Astrocyte (in vitro differentiated cells and primary cell): ENCODE measurements at regions not wholly inside any gene's neighbourhood (a gene's known extent, or its start where the extent isn't known, plus 50 kb on each side); places are given as distances from the start of the nearest gene placed in this dataset.

Experiments used
- DNase-seq: peaks from one replicate; pipeline ENCODE4 v3.0.0-alpha.2; 2010; ENCODE audit warnings: low read depth
- FAIRE-seq: peaks from 2 replicates; lab custom pipeline; 2011; peaks lifted over from hg19 to GRCh38; lab: Jason Lieb, UNC
- H2AFZ ChIP-seq: 2 replicates; pipeline ENCODE4 v1.6.0; 2012; ENCODE audit warnings: low read depth, low read length, inconsistent platforms
- H3K27ac ChIP-seq: 2 replicates; pipeline ENCODE4 v1.5.1; 2011; ENCODE audit warnings: low read depth, low read length, inconsistent platforms
- H3K27me3 ChIP-seq: 2 replicates; pipeline ENCODE4 v1.6.0; 2011; ENCODE audit warnings: low read length, inconsistent platforms; ENCODE audit not compliant: insufficient read depth
- H3K36me3 ChIP-seq: 2 replicates; pipeline ENCODE4 v1.5.1; 2011; ENCODE audit warnings: low read length, inconsistent platforms; ENCODE audit not compliant: insufficient read depth
- H3K4me1 ChIP-seq: 2 replicates; pipeline ENCODE4 v1.5.1; 2011; ENCODE audit warnings: low read length, inconsistent platforms; ENCODE audit not compliant: insufficient read depth
- H3K4me2 ChIP-seq: 2 replicates; pipeline ENCODE4 v1.6.0; 2012; ENCODE audit warnings: low read length, inconsistent platforms
- H3K4me3 ChIP-seq: 2 replicates; pipeline ENCODE4 v1.5.1; 2011; ENCODE audit warnings: low read depth, mild to moderate bottlenecking, low read length, inconsistent platforms; ENCODE audit not compliant: insufficient read depth
- H3K79me2 ChIP-seq: 2 replicates; pipeline ENCODE4 v1.6.0; 2012; ENCODE audit warnings: mild to moderate bottlenecking, low read length, inconsistent platforms; ENCODE audit not compliant: insufficient read depth
- H3K9ac ChIP-seq: 2 replicates; pipeline ENCODE4 v1.6.0; 2012; ENCODE audit warnings: mild to moderate bottlenecking, low read length, inconsistent platforms
- H3K9me3 ChIP-seq: 2 replicates; pipeline ENCODE4 v1.5.1; 2012; ENCODE audit warnings: low read depth, mild to moderate bottlenecking, low read length, inconsistent platforms; ENCODE audit not compliant: insufficient read depth
- H4K20me1 ChIP-seq: 2 replicates; pipeline ENCODE4 v1.6.0; 2012; ENCODE audit warnings: low read length, inconsistent platforms; ENCODE audit not compliant: insufficient read depth
- H3K27ac Mint-ChIP-seq: one replicate; pipeline ENCODE4 v1.8.0; 2021; ENCODE audit warnings: mild to moderate bottlenecking, mixed read lengths; ENCODE audit not compliant: unreplicated experiment
- H3K27me3 Mint-ChIP-seq: one replicate; pipeline ENCODE4 v1.8.0; 2021; ENCODE audit warnings: low read depth, mixed read lengths; ENCODE audit not compliant: unreplicated experiment
- H3K36me3 Mint-ChIP-seq: one replicate; pipeline ENCODE4 v1.8.0; 2021; ENCODE audit warnings: low read depth, mixed read lengths; ENCODE audit not compliant: unreplicated experiment
- H3K4me1 Mint-ChIP-seq: one replicate; pipeline ENCODE4 v1.8.0; 2021; ENCODE audit warnings: low read depth, mixed read lengths; ENCODE audit not compliant: unreplicated experiment
- H3K4me3 Mint-ChIP-seq: one replicate; pipeline ENCODE4 v1.8.0; 2021; ENCODE audit warnings: mild to moderate bottlenecking, moderate library complexity, mixed read lengths; ENCODE audit not compliant: unreplicated experiment
- H3K9me3 Mint-ChIP-seq: one replicate; pipeline ENCODE4 v1.8.0; 2021; ENCODE audit warnings: mild to moderate bottlenecking, mixed read lengths; ENCODE audit not compliant: unreplicated experiment
- EZH2 ChIP-seq: IDR thresholded peaks from 2 replicates; pipeline ENCODE4 v1.6.1; 2012; ENCODE audit warnings: mild to moderate bottlenecking, low read length, inconsistent platforms; ENCODE audit not compliant: insufficient read depth
- TF ChIP-seq, protein P1 (sequence below): IDR thresholded peaks from 2 replicates; pipeline ENCODE4 v1.5.1; 2011; ENCODE audit warnings: low read depth, mild to moderate bottlenecking, inconsistent platforms, low read length, moderate library complexity; ENCODE audit not compliant: insufficient read depth

DNA sequence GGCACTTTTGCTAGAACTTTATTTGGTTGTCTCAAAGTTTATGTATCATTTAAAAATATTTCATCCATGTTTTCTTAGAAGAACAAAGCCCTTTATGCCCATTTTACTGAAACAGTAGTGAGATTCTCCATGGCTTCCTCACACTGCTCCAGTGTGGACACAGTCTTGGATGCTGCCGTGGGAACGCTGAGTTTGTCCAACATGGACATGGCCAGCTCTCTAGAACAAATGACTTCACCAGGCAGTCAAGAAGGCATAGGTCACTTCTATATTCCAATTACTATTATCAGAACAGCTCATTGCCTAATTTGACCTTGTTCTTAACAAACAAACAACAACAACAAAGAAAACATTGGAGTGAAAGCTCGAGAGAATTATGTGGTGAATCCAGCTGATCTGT lies 414.1 kb upstream of the ID2 start:
- Mint-ChIP-seq H3K9me3 (peaks cover 7% of the 10 kb centered on the region), H3K27me3 (peaks cover 32% of the 10 kb centered on the region), H3K4me3 (no peak overlapping the region), H3K27ac (no peak overlapping the region), H3K4me1 (peaks cover 4% of the 10 kb centered on the region), H3K36me3 (no peaks in the 10 kb centered on the region)
- Histone ChIP-seq H3K9me3 (no peaks in the 10 kb centered on the region), H3K27me3 (peaks cover 2% of the 10 kb centered on the region), H3K4me3 (no peak overlapping the region), H4K20me1 (no peaks in the 10 kb centered on the region), H3K79me2 (no peaks in the 10 kb centered on the region), H3K9ac (no peak overlapping the region), H3K4me1 (no peaks in the 10 kb centered on the region), H3K36me3 (no peaks in the 10 kb centered on the region), H3K27ac (no peak overlapping the region), H3K4me2 (no peak overlapping the region), H2AFZ (no peak overlapping the region)
- no peak for DNase-seq
- no peak for FAIRE-seq
- no peak for TF ChIP-seq EZH2
- TF ChIP-seq, protein P1, sequence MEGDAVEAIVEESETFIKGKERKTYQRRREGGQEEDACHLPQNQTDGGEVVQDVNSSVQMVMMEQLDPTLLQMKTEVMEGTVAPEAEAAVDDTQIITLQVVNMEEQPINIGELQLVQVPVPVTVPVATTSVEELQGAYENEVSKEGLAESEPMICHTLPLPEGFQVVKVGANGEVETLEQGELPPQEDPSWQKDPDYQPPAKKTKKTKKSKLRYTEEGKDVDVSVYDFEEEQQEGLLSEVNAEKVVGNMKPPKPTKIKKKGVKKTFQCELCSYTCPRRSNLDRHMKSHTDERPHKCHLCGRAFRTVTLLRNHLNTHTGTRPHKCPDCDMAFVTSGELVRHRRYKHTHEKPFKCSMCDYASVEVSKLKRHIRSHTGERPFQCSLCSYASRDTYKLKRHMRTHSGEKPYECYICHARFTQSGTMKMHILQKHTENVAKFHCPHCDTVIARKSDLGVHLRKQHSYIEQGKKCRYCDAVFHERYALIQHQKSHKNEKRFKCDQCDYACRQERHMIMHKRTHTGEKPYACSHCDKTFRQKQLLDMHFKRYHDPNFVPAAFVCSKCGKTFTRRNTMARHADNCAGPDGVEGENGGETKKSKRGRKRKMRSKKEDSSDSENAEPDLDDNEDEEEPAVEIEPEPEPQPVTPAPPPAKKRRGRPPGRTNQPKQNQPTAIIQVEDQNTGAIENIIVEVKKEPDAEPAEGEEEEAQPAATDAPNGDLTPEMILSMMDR: no peak

DNA sequence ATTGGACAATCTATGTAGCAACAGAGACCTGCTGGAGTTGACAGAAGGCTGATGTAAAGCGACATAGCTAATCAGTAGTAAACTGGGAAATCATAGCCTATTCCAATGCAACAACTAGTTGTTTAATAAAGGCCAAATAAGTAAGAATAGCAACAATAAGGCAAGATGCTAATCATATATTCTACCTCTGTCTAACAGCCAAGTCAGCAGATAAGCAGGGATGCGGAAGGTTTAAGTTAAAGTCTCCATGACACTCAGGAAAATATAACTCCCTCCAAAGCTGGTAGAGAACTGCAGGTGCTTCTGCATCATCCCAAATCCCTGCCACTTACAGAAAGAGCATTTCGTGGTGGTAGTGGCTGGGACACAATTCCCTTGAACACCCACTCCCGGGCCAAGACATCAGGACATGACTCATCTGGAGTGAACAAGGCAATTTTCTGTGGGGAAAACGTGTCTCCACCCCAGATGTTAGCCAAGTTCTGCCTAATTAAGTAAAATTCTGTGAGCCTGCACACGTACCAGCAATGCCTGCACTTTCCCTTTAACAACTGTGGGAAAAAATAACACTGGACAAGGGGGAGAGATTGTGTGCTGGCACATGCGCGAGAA lies 413.6 kb upstream of the ID2 start:
- Mint-ChIP-seq H3K36me3 (no peaks in the 10 kb centered on the region), H3K4me1 (peaks cover 4% of the 10 kb centered on the region), H3K4me3 (no peak overlapping the region), H3K9me3 (peaks cover 7% of the 10 kb centered on the region), H3K27ac (no peak overlapping the region), H3K27me3 (peaks cover 30% of the 10 kb centered on the region)
- no peaks in the 10 kb centered on the region for H3K36me3 ChIP-seq
- no peak for TF ChIP-seq EZH2
- TF ChIP-seq, protein P1: no peak
- no peaks in the 10 kb centered on the region for H4K20me1 ChIP-seq
- H3K4me3 ChIP-seq: no peak overlapping the region
- peak; percentile 46 for DNase-seq
- H3K27me3 ChIP-seq: peaks cover 2% of the 10 kb centered on the region
- H3K79me2 ChIP-seq: no peaks in the 10 kb centered on the region
- H3K4me2 ChIP-seq: no peak overlapping the region
- no peaks in the 10 kb centered on the region for H3K4me1 ChIP-seq
- no peaks in the 10 kb centered on the region for H3K9me3 ChIP-seq
- H2AFZ ChIP-seq: no peak overlapping the region
- H3K9ac ChIP-seq: no peak overlapping the region
- no peak for FAIRE-seq
- no peak overlapping the region for H3K27ac ChIP-seq

DNA sequence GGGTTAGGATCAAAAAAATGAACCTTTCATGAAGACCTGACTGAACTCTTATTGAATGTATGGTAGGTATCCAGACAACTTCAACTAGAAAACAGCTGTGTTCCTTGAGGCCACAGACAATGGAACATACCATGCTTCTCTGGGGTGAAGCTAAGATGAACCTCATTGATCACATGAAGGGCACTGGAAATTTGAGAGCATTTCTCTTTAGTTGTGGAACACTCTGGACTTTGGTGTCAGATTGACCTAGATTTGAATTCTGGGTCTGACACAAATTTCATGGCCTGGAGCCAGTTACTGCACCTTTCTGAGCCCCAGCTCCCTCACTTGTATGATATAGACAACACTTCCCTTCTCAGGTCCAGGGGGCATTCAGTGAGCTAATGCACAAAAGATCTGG lies 411.2 kb upstream of the ID2 start:
- no peaks in the 10 kb centered on the region for H3K27me3 ChIP-seq
- no peak for FAIRE-seq
- TF ChIP-seq, protein P1: no peak
- TF ChIP-seq EZH2: no peak
- no peaks in the 10 kb centered on the region for H3K9me3 ChIP-seq
- Mint-ChIP-seq H3K27ac (no peak overlapping the region), H3K9me3 (peaks cover 12% of the 10 kb centered on the region), H3K4me3 (no peak overlapping the region), H3K4me1 (peaks cover 4% of the 10 kb centered on the region), H3K36me3 (no peaks in the 10 kb centered on the region), H3K27me3 (peaks cover 11% of the 10 kb centered on the region)
- no peaks in the 10 kb centered on the region for H3K4me1 ChIP-seq
- H2AFZ ChIP-seq: no peak overlapping the region
- no peak overlapping the region for H3K9ac ChIP-seq
- H3K79me2 ChIP-seq: no peaks in the 10 kb centered on the region
- H3K27ac ChIP-seq: no peak overlapping the region
- no peaks in the 10 kb centered on the region for H4K20me1 ChIP-seq
- H3K36me3 ChIP-seq: no peaks in the 10 kb centered on the region
- no peak overlapping the region for H3K4me2 ChIP-seq
- DNase-seq: no peak
- no peak overlapping the region for H3K4me3 ChIP-seq
